Fibroblast of lung (primary cell): ENCODE measurements at regions not wholly inside any gene's neighbourhood (a gene's known extent, or its start where the extent isn't known, plus 50 kb on each side); places are given as distances from the start of the nearest gene placed in this dataset.

Experiments
- EZH2 ChIP-seq: IDR thresholded peaks from 2 replicates; pipeline ENCODE4 v1.5.1; 2012; ENCODE audit warnings: low read length, control low read depth, mild to moderate bottlenecking; ENCODE audit errors: missing control alignments
- TF ChIP-seq, protein P1 (sequence below), 2 donors: IDR thresholded peaks in 1 of 2; conservative IDR thresholded peaks in 1 of 2; 1 replicate in 1 of 2; 2 replicates in 1 of 2; pipeline ENCODE4 v1.5.1; 2011 to 2012; ENCODE audit warnings: low read length in 2 of 2, control low read depth in 1 of 2, inconsistent platforms in 1 of 2, low read depth in 1 of 2, mild to moderate bottlenecking in 1 of 2

- TF ChIP-seq, protein P1, sequence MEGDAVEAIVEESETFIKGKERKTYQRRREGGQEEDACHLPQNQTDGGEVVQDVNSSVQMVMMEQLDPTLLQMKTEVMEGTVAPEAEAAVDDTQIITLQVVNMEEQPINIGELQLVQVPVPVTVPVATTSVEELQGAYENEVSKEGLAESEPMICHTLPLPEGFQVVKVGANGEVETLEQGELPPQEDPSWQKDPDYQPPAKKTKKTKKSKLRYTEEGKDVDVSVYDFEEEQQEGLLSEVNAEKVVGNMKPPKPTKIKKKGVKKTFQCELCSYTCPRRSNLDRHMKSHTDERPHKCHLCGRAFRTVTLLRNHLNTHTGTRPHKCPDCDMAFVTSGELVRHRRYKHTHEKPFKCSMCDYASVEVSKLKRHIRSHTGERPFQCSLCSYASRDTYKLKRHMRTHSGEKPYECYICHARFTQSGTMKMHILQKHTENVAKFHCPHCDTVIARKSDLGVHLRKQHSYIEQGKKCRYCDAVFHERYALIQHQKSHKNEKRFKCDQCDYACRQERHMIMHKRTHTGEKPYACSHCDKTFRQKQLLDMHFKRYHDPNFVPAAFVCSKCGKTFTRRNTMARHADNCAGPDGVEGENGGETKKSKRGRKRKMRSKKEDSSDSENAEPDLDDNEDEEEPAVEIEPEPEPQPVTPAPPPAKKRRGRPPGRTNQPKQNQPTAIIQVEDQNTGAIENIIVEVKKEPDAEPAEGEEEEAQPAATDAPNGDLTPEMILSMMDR (conservative IDR thresholded peaks at IDR 0.05 in 1 of 2, IDR thresholded peaks at IDR 0.05 in 1 of 2; ENCODE audit: low read depth in 1 of 2, low read length in 2 of 2): no peak
- TF ChIP-seq EZH2: no peak
Observed at GRCh38 chr5:66329078-66329477, 185.0 kb downstream of the SREK1 start.
